ENCODE measurements at regions not wholly inside any gene's neighbourhood (a gene's known extent, or its start where the extent isn't known, plus 50 kb on each side); places are given as distances from the start of the nearest gene placed in this dataset.

- TF ChIP-seq EZH2 (IDR thresholded peaks at IDR 0.05; ENCODE audit: low read length, unreplicated experiment) (no peak), CTCF (conservative IDR thresholded peaks at IDR 0.05; ENCODE audit: low read depth, low read length) (no peak), EZH2phosphoT487 (IDR thresholded peaks at IDR 0.05; ENCODE audit: borderline replicate concordance, low read length) (no peak)
Measured at GRCh38 chrX:26848511-26848910, 614.6 kb downstream of the PPP4R3C start.

Measured in PC-3 (cell line).